ENCODE measurements at regions not wholly inside any gene's neighbourhood (a gene's known extent, or its start where the extent isn't known, plus 50 kb on each side); places are given as distances from the start of the nearest gene placed in this dataset.
"Not testable (repeated sequence)": the region's sequence is repeated elsewhere in the genome, so short reads cannot be mapped to it uniquely, and the experiment has no call there.

- DNase-seq (ENCODE audit: low spot score) = no peak
Measured at GRCh38 chr7:131681961-131682360, 125.5 kb upstream of the PODXL start.

- DNase-seq (ENCODE audit: low spot score) = not testable (repeated sequence)
Measured at GRCh38 chr7:131679071-131679470, 122.6 kb upstream of the PODXL start.

GRCh38 chr7:131676850-131677249 is 120.4 kb upstream of the PODXL start:
- DNase-seq (ENCODE audit: low spot score) = not testable (repeated sequence)

- DNase-seq (ENCODE audit: low spot score) = no peak
Measured at GRCh38 chr7:131674131-131674530, 117.7 kb upstream of the PODXL start.

- no peak for DNase-seq (ENCODE audit: low spot score)
Measured at GRCh38 chr7:131673576-131673975, 117.1 kb upstream of the PODXL start.

- DNase-seq (ENCODE audit: low spot score) = no peak
Measured at GRCh38 chr7:131670406-131670805, 114.0 kb upstream of the PODXL start.

GRCh38 chr7:131667699-131668098 is 111.3 kb upstream of the PODXL start:
- no peak for DNase-seq (ENCODE audit: low spot score)

- no peak for DNase-seq (ENCODE audit: low spot score)
Measured at GRCh38 chr7:131665021-131665420, 108.6 kb upstream of the PODXL start.

GRCh38 chr7:131664570-131664969 is 108.1 kb upstream of the PODXL start:
- DNase-seq (ENCODE audit: low spot score) = no peak

GRCh38 chr7:131662301-131662873 is 106.0 kb upstream of the PODXL start:
- DNase-seq (ENCODE audit: low spot score) = not testable (repeated sequence)

- DNase-seq (ENCODE audit: low spot score) = no peak
Measured at GRCh38 chr7:131657881-131658280, 101.5 kb upstream of the PODXL start.

- DNase-seq (ENCODE audit: low spot score) = no peak
Measured at GRCh38 chr7:131656980-131657723, 100.7 kb upstream of the PODXL start.

- DNase-seq (ENCODE audit: low spot score) = no peak
Measured at GRCh38 chr7:131655866-131656265, 99.4 kb upstream of the PODXL start.

GRCh38 chr7:131655447-131655846 is 99.0 kb upstream of the PODXL start:
- DNase-seq (ENCODE audit: low spot score) = no peak

- DNase-seq (ENCODE audit: low spot score) = peak; percentile 84
Measured at GRCh38 chr7:131654668-131655326, 98.4 kb upstream of the PODXL start.

- no peak for DNase-seq (ENCODE audit: low spot score)
Measured at GRCh38 chr7:131654249-131654558, 97.8 kb upstream of the PODXL start.

GRCh38 chr7:131653418-131654248 is 97.2 kb upstream of the PODXL start:
- DNase-seq (ENCODE audit: low spot score) = no peak

GRCh38 chr7:131652934-131653333 is 96.5 kb upstream of the PODXL start:
- no peak for DNase-seq (ENCODE audit: low spot score)

GRCh38 chr7:131652194-131652593 is 95.8 kb upstream of the PODXL start:
- DNase-seq (ENCODE audit: low spot score) = no peak

GRCh38 chr7:131649879-131650278 is 93.5 kb upstream of the PODXL start:
- no peak for DNase-seq (ENCODE audit: low spot score)

- no peak for DNase-seq (ENCODE audit: low spot score)
Measured at GRCh38 chr7:131649003-131649541, 92.6 kb upstream of the PODXL start.

- DNase-seq (ENCODE audit: low spot score) = no peak
Measured at GRCh38 chr7:131648491-131648890, 92.1 kb upstream of the PODXL start.

All from mucosa of gallbladder (tissue), 1 donor.